Heart right ventricle (tissue), 16 donors: ENCODE measurements at regions not wholly inside any gene's neighbourhood (a gene's known extent, or its start where the extent isn't known, plus 50 kb on each side); places are given as distances from the start of the nearest gene placed in this dataset.
A peak's percentile ranks its signal among the peaks of the same experiment; 100 is the strongest.
"Not testable (repeated sequence)": the region's sequence is repeated elsewhere in the genome, so short reads cannot be mapped to it uniquely, and the experiment has no call there.

Experiments used
- ATAC-seq, 8 donors: fragments of 200-7000 bp; cut with Tn5 transposase; one replicate each; pipeline ENCODE4 v1.9.1; 2020; ENCODE audit warnings: mild to moderate bottlenecking in 8 of 8, moderate library complexity in 8 of 8, moderate number of reproducible peaks in 1 of 8
- DNase-seq, 2 donors: peaks; one replicate each; pipeline ENCODE4 v3.0.0-alpha.2; 2020
- H3K27ac ChIP-seq, 10 donors: fragments of 200-600 bp; sonication (generic) in 2 of 10; one replicate each; pipeline versions ENCODE4 v1.5.0 to v1.8.0; 2020 to 2022; ENCODE audit warnings: mild to moderate bottlenecking in 3 of 10
- H3K27me3 ChIP-seq, 7 donors: fragments of 200-600 bp; one replicate each; pipeline ENCODE4 v1.8.0; 2021 to 2022; ENCODE audit warnings: mild to moderate bottlenecking in 2 of 7
- H3K36me3 ChIP-seq, 9 donors: fragments of 200-600 bp; sonication (generic) in 1 of 9; one replicate each; pipeline versions ENCODE4 v1.5.0 to v1.8.0; 2020 to 2022; ENCODE audit warnings: mild to moderate bottlenecking in 2 of 9
- H3K4me1 ChIP-seq, 9 donors: fragments of 200-600 bp; sonication (generic) in 1 of 9; one replicate each; pipeline versions ENCODE4 v1.5.0 to v1.8.0; 2020 to 2022; ENCODE audit warnings: mild to moderate bottlenecking in 4 of 9
- H3K4me3 ChIP-seq, 10 donors: fragments of 200-600 bp; sonication (generic) in 2 of 10; one replicate each; pipeline versions ENCODE4 v1.5.0 to v1.8.0; 2020 to 2022; ENCODE audit warnings: mild to moderate bottlenecking in 7 of 10, moderate library complexity in 2 of 10
- H3K9me3 ChIP-seq, 11 donors: fragments of 200-600 bp in 10 of 11; sonication (generic) in 2 of 11; one replicate each; pipeline versions ENCODE4 v1.5.0 to v1.8.0; 2013 to 2022; ENCODE audit warnings: mild to moderate bottlenecking in 2 of 11, control low read depth in 1 of 11, moderate library complexity in 1 of 11
- CTCF ChIP-seq, 9 donors: fragments of 200-600 bp; sonication (generic) in 2 of 9; IDR thresholded peaks; one replicate each; pipeline versions ENCODE4 v1.5.0 to v1.8.0; 2021 to 2022; ENCODE audit warnings: antibody characterized with exemption in 9 of 9, mild to moderate bottlenecking in 5 of 9, moderate library complexity in 1 of 9
- WGBS, 2 donors: extraction: QIAGEN DNeasy Blood & Tissue Kit; methylation state at CpG; one replicate each; pipeline ENCODE4 v1.1.7; 2013; ENCODE audit warnings: inconsistent platforms in 1 of 2; 5-methylcytosine and 5-hydroxymethylcytosine counted together
- intact Hi-C, 10 donors: fragments of 100-400 bp; cut with DNase I; formaldehyde crosslinking; loops; one replicate each; pipeline versions ENCODE4 v1.11.1 to v1.14.2; 2022
- donor health status: Arrhythmogenic right ventricular cardiomyopathy.
- donor health status: ischemic (EF 13 %, LVEDD 7.1; RV severe dilation, severe dysfunction).
- donor health status: healthy with polysubstance abuse.
- donor health status: DM: no; HTN: yes; CAD: no.
- donor health status: DM: no; HTN: no; CAD: no.
- donor health status: ischemic (EF 25% LVEDD 6.9; RV normal size, moderate dysfunction).
- donor health status: ischemic (EF 25% LVEDD 5.7; RV mildly dilated, moderate dysfunction).
- donor health status: healthy.
- donor health status: DM: yes; HTN: yes; CAD: no.
- donor health status: Ischemic cardiomyopathy.
- donor health status: ischemic (EF 35%, LVEDD 5.7; RV mildly dilated, moderate dysfunction).
- donor health status: nonischemic (EF 11% LVEDD 7.7; RV severe dilation, severe dysfunction).
- donor health status: DM: yes; HTN: yes; CAD: no.
- donor health status: PGD.
- donor health status: ischemic (EF 29% LVEDD 5.4; RV normal size, mild dysfunction).
- donor health status: nonischemic (EF 23%, LVEDD 6.1; RV moderate dilation, normal function).

- ATAC-seq = no peak
- Histone ChIP-seq H3K4me1 (no peaks in the 10 kb centered on the region), H3K4me3 (no peak overlapping the region), H3K9me3 (no peaks in the 10 kb centered on the region), H3K27me3 (no peaks in the 10 kb centered on the region), H3K27ac (no peak overlapping the region), H3K36me3 (no peaks in the 10 kb centered on the region)
- WGBS, 2 donors = 58 to 78% methylated on average over 1 of the region's 1 CpG
- no peak for TF ChIP-seq CTCF (IDR thresholded peaks at IDR 0.05)
- intact Hi-C loops = loop anchor here in 1 of 10 donors (10.0 kb wide), 1 partner anchor 327 kb away; no protein-coding TSS in a partner anchor
- DNase-seq = no peak
Observed at GRCh38 chr6:85357651-85358050, 92.2 kb upstream of the NT5E start.

GRCh38 chr6:85356743-85357142 is 93.1 kb upstream of the NT5E start:
- H3K4me1 ChIP-seq, H3K27ac ChIP-seq, H3K4me3 ChIP-seq, H3K9me3 ChIP-seq, DNase-seq, ATAC-seq, H3K27me3 ChIP-seq, H3K36me3 ChIP-seq: not testable (repeated sequence)
- intact Hi-C loops = loop anchor here in 2 of 10 donors (1.0 to 10.0 kb wide), 2 partner anchors 127 to 328 kb away; no protein-coding TSS in a partner anchor
- 87 to 90% methylated on average over 3 of the region's 3 CpGs for WGBS, 2 donors

- H3K27ac ChIP-seq = no peak overlapping the region
- H3K27me3 ChIP-seq = no peaks in the 10 kb centered on the region
- TF ChIP-seq CTCF (IDR thresholded peaks at IDR 0.05) = no peak
- intact Hi-C loops = loop anchor here in 9 of 10 donors (1.0 to 10.0 kb wide), 4 partner anchors 125 to 329 kb away; no protein-coding TSS in a partner anchor
- no peaks in the 10 kb centered on the region for H3K9me3 ChIP-seq
- DNase-seq = no peak
- no peak for ATAC-seq
- 53 to 60% methylated on average over 2 of the region's 2 CpGs for WGBS, 2 donors
- H3K4me1 ChIP-seq = no peaks in the 10 kb centered on the region
- no peak overlapping the region for H3K4me3 ChIP-seq
- no peaks in the 10 kb centered on the region for H3K36me3 ChIP-seq
Observed at GRCh38 chr6:85355816-85356215, 94.1 kb upstream of the NT5E start.

DNA sequence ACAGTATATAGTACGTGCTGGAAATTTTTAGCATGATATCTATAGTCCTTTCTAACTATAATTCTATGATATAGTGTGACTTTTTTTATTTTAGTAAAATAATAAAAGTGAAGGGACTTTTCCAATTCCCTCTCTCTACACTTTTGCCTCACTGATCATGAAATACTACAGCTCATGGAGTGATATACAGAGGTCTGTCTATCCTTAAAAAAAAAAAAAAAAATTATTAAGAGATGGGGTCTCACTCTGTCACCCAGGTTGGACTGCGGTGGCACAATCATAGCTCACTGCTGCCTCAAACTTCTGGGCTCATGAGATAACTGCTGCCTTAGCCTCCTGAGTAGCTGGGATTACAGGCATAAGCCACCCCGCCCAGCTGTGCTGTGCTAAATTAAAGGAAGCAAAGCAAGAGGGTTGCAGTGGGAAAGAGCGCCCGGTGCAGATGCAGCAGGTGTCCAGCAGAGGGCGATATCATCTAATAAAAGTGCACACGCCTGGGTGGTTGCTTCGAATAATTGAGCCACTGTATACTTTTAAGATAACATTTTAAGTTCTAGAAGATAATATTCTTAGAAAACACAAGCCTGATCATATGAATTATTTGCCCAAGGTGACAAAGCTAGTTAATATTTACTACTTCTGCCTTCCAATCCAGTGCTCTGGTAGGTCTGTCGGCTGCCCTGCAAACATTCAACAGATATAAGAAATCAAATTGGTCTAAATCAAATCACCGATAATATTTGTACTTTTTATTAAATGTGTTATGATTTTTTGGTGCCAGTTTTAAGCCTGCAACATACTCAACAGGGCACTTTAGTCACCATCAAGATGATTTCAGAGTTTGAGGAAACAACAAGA is 94.9 kb upstream of the NT5E start:
- WGBS, 2 donors = 27 to 30% methylated on average over 10 of the region's 10 CpGs
- no peaks in the 10 kb centered on the region for H3K36me3 ChIP-seq
- TF ChIP-seq CTCF (IDR thresholded peaks at IDR 0.05) = peak in 8 of 9 donors; percentile 78 to 98 (median 94)
- peak; percentile 64 to 91 (median 88) for ATAC-seq
- H3K27ac ChIP-seq = no peak overlapping the region
- no peaks in the 10 kb centered on the region for H3K4me1 ChIP-seq
- intact Hi-C loops = loop anchor here in 9 of 10 donors (1.0 to 10.0 kb wide), 5 partner anchors 126 to 330 kb away; no protein-coding TSS in a partner anchor
- H3K27me3 ChIP-seq = no peaks in the 10 kb centered on the region
- DNase-seq = peak; percentile 61 to 67
- no peak overlapping the region for H3K4me3 ChIP-seq
- H3K9me3 ChIP-seq = no peaks in the 10 kb centered on the region

GRCh38 chr6:85353012-85353411 is 96.9 kb upstream of the NT5E start:
- Histone ChIP-seq H3K27me3 (peaks cover 0 to 3% (median 0%) of the 10 kb centered on the region in 7 donors), H3K4me3 (no peak overlapping the region), H3K4me1 (no peaks in the 10 kb centered on the region), H3K27ac (no peak overlapping the region), H3K9me3 (no peaks in the 10 kb centered on the region), H3K36me3 (no peaks in the 10 kb centered on the region)
- no peak for TF ChIP-seq CTCF (IDR thresholded peaks at IDR 0.05)
- ATAC-seq (no peak), DNase-seq (no peak)
- intact Hi-C loops = loop anchor here in 2 of 10 donors (5.0 to 10.0 kb wide), 2 partner anchors 129 to 332 kb away; no protein-coding TSS in a partner anchor
- WGBS, 2 donors = 91 to 93% methylated on average over 3 of the region's 3 CpGs
